GM18502 (cell line): ENCODE measurements at regions not wholly inside any gene's neighbourhood (a gene's known extent, or its start where the extent isn't known, plus 50 kb on each side); places are given as distances from the start of the nearest gene placed in this dataset.
"Not testable (repeated sequence)": the region's sequence is repeated elsewhere in the genome, so short reads cannot be mapped to it uniquely, and the experiment has no call there.

ENCODE experiments used
- ATAC-seq: cut with Tn5 transposase; IDR thresholded peaks from one replicate; pipeline ENCODE4 v1.9.1; 2021; ENCODE audit warnings: mild to moderate bottlenecking; ENCODE audit not compliant: unreplicated experiment, poor library complexity

DNA sequence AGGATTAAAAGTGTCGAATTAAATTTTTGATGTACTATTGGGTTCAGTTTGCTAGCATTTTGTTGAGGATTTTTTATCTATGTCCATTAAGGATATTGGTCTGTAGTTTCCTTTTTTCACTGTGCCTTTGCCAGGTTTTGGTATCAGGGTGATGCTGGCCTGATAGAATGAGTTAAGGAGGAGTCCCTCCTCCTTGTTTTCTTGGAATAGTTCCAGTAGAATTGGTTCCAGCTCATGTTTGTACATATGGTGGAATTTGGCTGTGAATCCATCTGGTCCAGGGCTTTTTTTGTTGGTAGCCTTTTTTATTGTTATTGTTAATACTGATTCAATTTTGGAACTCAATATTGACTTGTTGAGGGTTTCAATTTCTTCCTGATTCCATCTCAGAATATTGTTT is 141.8 kb downstream of the SIM1 start:
- no peak for ATAC-seq

DNA sequence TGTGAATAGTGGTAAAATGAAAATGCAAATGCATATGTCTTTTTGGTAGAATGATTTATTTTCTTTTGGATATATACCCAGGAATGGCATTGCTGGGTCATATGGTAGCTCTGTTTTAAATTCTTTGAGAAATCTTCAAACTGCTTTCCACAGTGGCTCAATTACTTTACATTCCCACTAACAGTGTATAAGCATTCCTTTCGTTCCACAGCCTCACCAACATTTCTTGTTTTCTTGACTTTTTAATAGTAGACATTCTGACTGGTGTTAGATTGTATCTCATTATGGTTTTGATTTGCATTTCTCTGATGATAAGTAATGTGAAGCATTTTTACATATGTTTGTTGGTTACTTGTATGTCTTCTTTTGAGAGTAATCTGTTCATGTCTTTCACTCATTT is 144.0 kb downstream of the SIM1 start:
- no peak for ATAC-seq

DNA sequence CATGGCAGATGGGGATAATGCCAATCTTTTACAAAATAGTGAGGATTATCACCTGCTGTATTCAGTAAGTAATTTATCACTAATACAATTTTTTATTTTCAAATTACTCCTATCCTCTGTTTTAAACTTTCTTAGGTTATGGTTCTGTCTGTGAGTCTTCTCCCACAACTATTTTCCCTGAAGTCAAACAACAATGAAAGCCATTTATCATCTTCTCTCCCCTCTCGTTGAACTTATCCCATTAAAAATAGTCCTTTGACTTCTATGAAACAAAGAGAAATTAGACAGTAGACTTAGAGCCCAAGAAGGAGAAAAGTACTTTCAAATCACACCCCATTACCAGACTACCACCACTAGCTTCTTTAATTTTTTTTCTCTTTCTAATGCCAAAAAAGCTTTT is 147.7 kb downstream of the SIM1 start:
- no peak for ATAC-seq

DNA sequence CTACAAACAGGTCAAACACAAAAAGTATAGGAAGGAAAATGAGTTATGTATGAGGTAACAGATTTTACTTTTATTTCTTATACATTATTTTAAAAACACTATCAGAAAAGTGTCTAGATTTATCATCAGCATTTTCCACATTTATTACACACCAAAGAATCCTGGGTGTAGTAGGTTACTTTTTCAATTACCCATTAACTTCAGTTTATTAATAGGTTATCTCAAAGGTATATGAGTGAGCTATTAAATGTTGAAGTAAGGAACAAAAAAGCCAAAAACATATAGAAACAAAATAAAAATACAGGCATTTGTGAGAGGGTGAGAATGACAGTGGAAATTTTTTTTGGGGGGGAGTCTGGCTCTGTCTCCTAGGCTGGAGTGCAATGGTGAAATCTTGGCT is 150.5 kb downstream of the SIM1 start:
- ATAC-seq, result no peak

DNA sequence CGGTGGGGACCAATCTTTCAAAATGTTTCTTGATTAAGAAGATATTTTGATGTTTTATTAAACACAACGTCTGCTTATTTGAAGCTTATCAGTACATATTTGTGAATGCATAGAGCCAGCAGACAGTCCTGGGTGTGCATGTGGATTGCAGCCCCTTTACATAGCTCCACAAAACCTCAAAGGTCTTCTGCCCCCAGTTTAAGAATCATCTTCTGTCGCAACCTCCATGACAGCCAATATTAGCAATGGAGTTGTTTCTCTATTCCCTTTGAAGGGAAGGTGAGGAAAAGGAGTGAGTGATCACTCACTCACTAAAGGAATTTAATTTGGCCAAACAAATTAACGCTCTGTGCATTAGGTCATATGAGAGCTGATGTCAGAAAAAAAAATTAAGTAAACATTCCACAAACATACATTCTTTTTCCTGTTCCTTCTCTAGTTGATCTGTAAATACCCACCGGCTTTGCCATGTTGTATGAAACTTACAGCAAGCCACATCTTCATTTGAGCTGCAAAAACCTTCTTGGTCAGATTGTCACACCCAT is 152.9 kb downstream of the SIM1 start:
- no peak for ATAC-seq

DNA sequence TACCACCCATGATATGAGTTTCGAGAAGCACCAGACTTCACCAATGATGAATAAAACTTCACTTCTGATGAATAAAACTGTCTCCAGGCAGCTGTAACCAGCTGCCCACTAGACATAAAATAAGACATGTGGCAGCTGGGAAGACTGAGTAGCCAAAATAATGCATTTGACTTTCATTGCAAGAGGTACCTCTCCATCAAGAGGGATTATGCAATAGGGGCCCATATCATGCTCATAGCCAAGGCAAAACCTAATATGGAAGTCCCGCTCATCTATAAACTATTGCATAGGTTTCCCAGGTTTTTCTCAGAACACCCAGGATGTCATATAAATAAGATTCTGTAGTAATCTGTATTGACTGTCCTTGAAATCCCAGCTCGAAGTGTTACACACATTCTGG is 155.5 kb downstream of the SIM1 start:
- no peak for ATAC-seq

DNA sequence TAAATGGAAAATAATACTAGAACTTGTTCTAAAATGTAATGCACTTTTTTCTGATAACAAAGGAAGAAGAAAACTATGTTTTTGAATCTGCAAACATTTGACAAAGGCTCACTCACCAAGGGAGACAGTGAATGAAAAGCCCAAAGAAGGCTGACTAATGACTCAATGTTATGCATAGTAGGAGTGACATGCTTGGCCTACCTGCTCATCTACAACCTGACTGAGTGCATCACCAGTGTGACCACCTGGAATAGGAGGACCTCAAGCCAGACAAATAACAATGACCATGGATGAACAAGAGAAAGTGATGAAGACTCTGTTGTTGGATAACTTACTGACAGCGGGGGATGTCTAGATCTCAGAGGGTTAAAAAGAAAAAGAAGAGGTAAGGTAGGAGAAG is 157.2 kb downstream of the SIM1 start:
- ATAC-seq, result no peak

DNA sequence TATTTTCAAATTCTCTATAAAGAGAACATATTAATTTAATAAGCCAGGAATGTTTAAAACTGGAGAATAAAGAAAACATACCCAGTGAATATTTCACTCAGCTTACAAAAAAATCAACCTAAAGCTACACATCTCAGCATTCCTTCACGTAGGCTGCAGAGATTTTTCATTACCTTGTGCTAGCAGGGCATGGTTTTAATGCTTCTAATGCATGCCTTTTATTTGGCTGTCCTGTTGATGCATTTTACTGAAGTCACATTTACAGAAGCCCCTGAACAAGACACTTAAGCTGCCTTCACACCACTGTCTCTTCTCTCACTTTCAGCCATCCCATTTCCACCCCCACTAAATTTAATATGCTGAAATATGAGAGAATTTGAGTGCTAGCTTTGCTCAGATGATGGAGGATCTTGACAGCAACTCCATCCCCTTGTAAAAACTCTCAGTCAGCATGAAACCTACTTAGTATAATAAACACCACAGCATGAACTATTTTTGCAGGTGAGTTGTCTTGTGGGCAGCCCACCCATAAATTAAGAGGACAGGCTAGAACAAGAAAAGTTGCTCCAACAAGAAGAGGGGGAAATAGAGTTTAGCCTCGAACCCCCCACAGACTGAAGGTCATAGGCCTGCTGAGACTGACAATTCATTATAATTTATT is 159.4 kb downstream of the SIM1 start:
- no peak for ATAC-seq

DNA sequence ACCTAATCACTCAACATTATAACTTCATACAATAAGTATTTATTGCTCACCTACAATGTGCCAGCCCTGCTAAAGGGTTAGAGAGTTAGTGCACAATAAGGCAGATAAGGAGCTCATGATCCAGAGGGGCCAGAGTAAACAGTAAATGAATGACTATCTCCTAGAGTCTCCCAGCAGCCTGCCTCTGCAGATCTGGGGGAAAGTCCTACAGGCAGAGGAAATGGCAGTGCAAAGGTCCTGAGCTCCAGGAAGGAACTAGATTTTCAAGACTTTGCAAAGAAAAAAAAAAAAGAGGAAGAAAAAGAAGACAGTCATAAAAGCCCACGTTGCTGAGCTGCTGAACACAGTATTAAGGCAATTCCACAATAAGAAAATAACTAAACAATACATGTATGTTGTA is 160.1 kb downstream of the SIM1 start:
- ATAC-seq, result no peak

DNA sequence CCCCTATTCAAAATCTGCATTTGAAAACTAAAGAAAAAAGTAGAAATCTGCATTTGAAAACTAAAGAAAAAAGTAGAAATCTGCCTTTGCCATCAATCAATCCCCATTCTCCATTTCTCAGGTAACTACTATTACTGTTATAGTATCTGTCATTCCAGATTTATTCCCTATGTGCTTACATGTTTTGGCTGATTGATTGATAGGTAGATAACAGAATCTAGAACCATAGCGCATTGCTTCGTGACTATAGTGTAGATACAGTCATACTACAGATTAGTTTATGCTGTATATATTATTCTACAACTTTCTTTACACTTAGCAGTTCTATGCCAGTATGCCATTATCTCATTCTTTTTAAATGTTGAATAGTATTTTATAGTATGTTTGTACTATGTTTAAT is 163.0 kb downstream of the SIM1 start:
- no peak for ATAC-seq

DNA sequence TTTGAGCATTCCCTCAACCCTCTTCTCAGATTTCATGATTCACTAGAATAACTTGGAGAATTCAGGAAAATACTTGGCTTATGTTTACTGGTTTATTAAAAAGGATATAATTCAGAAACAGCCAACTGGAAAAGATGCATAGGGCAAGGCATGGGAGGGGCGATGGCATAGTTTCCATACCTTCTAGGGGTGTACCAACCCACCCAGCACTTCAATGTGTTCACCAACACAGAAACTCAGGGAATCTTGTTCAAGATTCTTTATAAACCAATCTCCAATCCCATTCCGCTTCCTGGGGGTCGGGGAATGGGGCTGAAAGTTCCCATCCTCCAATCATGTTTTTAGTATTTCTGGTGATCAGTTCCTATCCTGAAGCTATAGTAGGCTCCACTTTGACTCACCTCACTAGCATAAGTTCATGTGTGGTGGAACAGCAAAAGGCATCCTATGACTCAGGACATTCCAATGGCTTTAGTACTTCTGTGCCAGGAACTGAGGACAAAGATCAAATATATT is 164.4 kb downstream of the SIM1 start:
- no peak for ATAC-seq

DNA sequence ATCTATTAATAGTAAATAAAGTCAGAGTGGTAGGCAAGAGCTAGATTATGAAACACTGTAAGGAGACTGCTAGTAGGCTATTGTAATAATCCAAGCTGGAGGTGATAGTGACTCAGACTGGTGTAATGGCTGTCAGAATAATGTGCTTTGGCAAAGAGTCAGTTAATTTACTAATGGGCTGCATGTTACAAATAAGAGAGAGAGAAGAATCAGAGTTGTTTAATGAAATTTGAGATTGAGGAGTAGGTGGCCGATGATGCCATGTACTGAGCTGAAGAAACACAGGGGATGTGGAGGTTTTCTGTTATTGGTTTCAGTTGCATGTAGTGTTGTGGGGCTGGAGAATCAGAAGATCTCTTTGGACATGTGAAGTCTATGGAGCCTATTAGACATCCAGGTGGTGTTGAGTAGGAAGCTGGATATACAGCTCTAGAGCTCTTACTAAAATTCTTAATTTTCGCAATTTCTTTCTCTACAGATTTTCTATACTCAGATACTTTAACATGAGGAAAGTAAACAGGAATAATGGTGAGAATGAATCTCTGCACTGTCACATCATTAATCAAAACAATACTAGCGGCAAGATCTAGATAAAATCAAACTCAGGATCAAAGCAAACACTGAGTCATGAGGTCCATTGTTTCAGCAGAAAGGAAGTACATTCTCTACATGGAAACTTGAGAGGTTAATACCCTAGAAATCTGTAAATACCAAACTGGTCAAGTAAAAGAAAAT is 167.7 kb downstream of the SIM1 start:
- no peak for ATAC-seq

DNA sequence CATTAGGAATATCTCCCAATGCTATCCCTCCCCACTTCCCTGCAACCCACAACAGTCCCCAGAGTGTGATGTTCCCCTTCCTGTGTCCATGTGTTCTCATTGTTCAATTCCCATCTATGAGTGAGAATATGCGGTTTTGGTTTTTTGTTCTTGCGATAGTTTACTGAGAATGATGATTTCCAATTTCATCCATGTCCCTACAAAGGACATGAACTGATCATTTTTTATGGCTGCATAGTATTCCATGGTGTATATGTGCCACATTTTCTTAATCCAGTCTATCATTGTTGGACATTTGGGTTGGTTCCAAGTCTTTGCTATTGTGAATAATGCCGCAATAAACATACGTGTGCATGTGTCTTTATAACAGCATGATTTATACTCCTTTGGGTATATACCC is 169.5 kb downstream of the SIM1 start:
- not testable (repeated sequence) for ATAC-seq

DNA sequence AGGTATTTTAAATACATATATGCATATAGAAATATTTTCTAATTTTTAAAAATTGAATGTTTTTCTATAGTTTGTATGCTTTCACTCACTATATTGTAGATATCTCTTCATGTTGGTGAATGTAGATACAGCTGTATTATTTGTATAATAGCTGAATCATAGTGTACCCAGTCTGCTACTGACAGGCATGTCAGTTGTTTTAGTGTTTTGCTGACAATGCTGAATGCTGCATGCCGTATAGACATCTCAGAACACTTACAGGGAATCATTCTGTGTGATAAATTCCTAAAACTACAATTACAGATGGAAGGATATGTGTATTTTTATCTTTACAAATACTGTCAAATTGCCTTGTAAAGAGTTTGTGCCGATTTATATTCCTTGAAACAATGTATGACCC is 175.4 kb downstream of the SIM1 start:
- no peak for ATAC-seq

DNA sequence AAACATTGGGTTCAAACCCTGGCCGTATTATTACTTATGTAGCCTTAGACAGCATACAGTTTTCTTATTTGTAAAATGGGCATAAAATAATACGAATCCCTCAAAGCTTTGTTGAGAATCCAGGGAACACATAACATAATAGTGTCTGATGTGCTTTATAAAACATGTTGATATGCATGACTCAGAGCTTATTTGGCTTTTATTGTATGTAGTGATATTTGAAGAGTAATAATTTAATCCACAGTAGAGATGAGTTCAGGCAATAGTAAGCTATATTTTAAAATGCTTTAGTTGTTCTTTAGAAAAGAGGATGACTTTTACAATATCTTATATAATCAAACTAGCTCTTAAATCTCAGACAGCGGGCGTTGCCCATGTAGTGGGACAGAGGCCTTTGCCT is 176.4 kb downstream of the SIM1 start:
- ATAC-seq, result no peak

DNA sequence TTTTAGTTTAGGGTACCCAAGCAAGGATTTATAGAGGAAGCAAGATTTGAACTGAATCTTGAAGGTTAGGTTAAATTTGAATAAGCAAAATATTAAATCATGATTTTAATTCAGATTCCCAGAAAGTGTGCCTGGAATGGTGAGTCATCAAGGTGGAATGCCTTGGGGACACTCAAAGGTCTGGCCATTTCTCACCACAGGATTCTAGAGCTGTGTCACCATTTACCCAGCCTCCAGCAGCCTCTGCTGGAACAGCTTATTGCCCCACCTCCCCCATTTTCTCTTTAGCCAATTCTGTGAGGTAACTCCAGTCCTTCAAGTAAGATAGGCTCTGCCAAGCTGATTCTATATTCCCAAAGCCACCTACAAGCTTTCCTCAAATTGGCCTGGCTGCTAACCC is 181.4 kb downstream of the SIM1 start:
- no peak for ATAC-seq

DNA sequence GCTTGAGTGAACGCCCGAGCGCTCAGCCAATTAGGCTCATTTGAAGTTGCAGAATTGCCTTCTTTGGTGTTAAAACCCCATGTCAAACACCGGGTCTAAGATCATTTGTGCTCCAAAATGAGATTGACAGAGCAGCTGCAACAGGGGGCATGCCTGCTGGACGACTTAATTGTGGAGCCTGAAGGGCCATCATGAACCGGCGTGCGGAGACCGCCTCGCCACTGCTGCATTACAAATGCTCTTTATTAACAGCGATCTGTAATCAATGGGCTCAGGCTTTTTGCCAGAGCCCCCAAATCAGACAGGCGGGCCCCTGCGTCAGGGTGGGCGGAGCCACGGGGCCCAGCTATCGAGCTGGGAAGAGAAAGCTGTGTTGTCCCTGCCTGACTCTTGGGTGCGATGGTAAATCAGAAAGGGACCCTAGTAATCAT is 183.2 kb downstream of the SIM1 start:
- no peak for ATAC-seq

DNA sequence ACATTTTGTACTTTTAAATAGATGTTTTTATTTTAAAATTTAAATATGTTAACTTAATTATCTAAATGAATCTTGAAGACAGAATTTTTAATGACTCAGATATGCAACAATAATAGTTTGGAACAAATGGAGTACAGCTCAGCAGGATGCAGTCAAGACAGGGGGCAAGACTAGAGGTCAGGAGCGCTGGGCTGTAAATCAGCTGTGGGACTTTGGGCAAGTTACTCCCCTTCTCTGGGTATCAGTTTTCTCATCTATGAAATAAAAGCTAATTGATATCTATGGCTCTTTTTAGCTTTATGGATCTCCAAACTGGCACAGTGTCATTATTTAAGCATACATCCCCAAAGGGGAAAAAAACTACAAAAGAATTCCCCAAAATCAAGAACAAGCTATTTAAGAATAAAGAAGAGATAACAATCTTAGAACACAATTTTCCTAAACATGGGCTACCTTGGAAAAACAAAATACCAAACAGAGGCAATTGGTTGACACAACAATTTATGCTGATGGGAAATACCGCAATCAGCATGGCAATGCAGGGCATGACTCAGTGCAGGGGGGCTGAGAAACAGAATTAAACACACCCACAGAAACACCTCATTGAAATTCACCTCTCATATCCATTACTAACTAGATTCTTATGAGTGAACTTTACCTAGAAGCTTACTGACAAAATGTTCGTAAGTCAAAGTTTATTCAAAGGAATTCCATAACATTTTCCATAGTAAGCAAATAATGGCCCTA is 188.2 kb downstream of the SIM1 start:
- no peak for ATAC-seq

DNA sequence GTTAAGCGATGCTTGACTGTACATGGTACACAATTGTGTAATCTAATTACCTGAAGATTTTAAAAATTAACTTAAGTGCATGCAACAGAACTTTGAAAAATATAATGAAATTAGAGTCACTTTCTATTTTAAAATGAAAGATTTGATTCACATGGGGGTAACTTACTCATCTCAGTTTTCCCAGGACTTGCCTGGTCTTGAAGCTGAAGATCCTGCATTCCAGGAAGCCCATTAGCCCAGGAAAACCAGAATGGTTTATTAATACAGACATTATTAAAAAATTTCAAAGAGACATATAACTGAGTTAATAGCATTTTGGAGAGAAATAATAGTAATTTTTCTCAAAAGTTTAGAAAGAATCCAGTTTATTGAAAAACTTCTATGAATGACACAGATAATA is 190.6 kb downstream of the SIM1 start:
- no peak for ATAC-seq

DNA sequence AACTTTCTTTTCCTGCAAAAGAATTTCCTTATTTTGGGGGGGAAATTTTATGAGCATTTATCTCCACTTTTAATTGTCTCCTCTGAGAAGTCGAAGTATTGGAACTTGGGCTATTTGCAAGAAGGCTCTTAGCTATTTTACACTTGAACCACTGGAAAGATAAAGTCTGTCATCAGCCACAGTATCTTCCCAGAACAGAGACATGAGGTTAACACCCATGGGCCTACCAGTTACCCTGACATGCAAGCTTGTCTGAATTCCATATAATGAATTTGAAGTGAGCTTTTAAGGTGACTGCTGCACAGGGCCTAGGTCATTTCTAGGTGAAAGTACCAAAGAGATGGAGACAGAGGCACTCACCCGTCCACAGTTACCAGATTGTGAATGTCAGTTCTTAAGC is 193.1 kb downstream of the SIM1 start:
- ATAC-seq, result no peak

DNA sequence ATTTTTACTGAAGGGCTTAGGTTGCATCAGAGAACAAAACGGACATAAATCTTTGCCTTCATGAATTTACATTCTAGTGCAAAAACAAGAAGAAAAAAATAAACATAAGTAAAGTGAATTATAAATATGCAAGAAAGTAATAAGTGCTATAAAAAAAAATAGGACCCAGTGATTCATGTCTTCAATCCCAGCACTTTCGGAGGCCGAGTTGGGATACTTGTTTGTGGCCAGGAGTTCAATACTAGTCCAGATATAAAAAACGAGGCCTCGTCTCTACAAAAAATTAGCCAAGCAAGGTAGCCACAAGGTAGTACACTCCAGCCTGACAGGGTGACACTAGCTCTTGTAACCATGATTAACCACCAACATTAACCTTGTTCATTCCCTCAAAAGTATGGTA is 193.5 kb downstream of the SIM1 start:
- ATAC-seq, result no peak
